ENCODE measurements at regions not wholly inside any gene's neighbourhood (a gene's known extent, or its start where the extent isn't known, plus 50 kb on each side); places are given as distances from the start of the nearest gene placed in this dataset.
A peak's percentile ranks its signal among the peaks of the same experiment; 100 is the strongest.

GRCh38 chr1:59132295-59132694, 164.6 kb upstream of the FGGY start:
- DNase-seq, result no peak

GRCh38 chr1:59133997-59134396, 162.9 kb upstream of the FGGY start:
- no peak for DNase-seq

GRCh38 chr1:59135761-59136255, 161.1 kb upstream of the FGGY start:
- DNase-seq, result no peak

DNA sequence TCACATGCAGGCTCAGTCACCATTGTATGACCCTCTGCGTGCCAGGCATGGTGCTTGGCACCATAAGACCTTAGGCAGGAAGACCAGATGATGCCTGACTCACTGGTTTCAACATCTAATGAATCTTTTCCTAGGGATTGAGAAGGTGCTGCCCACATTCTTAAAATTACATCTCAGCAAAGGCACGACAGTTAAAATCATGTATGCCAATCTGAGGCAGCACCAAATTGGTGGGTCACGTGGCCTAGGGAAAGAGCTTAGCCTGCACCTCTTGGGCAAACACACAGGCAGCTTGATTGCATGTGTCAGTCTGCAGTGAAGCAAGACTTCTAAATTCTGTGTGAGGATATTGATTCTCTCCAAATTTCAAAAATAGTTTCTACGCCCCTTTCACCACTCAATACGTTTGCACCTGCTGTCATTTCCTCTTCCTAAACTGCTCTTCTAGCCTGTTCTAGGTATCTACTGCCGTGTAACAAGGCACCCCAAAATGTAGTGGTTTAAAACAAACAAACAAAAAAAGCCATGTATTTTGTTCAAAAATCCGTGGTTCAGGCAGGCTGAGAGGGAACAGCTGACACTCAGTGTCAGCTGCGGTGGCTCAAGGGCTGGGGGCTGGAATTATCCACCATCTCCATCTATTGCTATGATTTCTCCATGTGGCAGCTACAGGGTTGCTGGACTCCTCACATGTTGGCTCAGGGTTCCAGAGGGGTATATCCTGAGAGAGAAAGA, 160.2 kb upstream of the FGGY start:
- DNase-seq, result peak; percentile 68

DNA sequence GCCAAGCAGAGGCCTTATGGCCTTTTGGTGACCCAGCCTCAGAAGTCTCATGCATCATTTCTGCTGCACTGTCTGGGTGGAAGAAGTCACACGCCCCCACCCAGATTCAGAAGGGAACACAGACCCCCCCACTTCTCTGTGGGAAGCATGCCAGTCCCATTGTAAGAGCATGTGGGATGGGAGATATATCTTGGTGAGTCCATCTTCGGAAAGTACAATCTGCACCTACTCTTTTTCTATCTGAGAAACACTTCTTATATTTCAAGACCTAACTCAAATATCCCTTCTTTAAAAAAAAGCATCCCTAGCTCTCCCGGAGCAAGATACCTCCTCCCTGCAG, 159.6 kb upstream of the FGGY start:
- DNase-seq, result no peak

DNA sequence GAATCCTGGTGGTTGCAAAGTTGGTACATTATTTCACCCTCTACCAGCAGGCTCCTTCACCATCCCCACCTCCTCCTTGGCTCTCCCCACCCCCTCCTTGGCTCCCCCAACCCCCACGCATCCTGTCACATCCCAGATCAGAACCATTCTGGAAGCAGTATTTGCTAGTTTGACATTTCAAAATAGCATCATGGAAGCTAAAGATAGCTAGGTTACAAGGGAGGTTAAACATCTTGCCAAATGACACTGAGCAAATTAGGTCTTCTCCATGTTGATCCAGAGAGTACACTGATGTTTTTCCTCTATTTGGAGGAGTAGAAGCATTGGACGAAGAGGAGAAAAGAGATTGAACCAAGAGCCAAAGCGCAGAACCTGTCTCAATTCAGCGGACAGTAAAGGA, 158.9 kb upstream of the FGGY start:
- DNase-seq, result no peak

- peak; percentile 81 for DNase-seq
These were observed 158.5 kb upstream of the FGGY start for GRCh38 chr1:59138402-59138801.

GRCh38 chr1:59139396-59139795, 157.5 kb upstream of the FGGY start:
- DNase-seq, result no peak

GRCh38 chr1:59141267-59141863, 155.5 kb upstream of the FGGY start:
- no peak for DNase-seq

DNA sequence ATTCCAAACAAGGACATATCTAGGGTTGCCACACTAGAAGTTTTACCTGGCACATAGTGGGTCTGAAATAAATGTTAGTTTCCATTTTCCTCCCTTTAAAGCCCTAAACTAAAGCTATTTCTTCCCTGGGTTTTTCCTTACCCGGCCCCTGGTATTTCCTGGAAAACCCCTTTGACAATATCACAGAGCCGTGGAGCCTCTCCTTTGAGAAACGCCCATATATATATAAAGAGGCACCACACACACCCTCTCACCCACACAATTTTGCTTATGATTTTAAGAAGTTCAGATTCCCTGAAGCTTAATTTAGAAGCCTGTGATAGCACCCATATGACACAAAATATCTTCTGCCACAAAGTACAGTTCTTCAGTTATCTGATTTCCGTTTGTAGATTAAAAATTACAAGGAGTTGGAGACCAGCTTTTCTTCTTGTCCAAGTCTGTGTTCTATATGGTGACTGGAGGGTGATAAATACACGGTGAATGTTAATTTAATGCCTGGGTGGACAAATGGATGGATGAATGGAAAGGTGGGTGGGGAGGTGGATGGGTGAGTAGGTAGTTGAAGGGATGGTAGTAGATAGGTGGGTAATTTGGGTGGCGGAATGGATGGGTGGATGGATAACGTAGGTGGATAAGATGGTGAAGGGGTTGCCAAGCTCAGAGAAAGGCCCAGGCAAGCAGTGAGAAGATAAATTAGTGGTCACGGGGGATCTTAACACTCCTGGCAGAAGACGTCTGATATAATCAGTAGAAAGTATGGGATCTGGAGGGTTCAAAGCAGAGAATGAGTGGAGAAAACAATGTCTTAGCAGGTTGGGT, 154.4 kb upstream of the FGGY start:
- DNase-seq, result no peak

GRCh38 chr1:59143133-59143487, 153.8 kb upstream of the FGGY start:
- peak; percentile 55 for DNase-seq

DNA sequence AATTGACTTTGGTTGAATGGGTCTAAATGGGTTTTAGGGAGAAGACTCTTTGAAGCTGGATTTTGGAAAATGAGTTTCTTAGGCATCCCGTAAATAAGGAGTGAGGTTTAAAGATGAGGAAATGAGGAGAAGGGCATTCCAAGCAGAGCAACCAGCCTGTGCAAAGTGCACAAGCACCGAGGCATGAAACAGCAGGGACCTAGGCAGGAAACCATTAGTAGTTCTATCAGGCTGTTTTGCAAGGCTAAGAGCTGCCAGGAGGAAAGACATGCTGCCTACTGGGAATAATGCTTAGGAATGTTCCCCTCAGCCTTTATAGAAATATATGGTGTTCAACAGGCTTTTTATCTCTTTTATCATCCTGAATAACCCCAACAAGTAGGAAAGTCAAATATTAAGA, 153.1 kb upstream of the FGGY start:
- no peak for DNase-seq

GRCh38 chr1:59144959-59145358, 151.9 kb upstream of the FGGY start:
- DNase-seq, result no peak

GRCh38 chr1:59146056-59146455, 150.8 kb upstream of the FGGY start:
- DNase-seq, result no peak

DNA sequence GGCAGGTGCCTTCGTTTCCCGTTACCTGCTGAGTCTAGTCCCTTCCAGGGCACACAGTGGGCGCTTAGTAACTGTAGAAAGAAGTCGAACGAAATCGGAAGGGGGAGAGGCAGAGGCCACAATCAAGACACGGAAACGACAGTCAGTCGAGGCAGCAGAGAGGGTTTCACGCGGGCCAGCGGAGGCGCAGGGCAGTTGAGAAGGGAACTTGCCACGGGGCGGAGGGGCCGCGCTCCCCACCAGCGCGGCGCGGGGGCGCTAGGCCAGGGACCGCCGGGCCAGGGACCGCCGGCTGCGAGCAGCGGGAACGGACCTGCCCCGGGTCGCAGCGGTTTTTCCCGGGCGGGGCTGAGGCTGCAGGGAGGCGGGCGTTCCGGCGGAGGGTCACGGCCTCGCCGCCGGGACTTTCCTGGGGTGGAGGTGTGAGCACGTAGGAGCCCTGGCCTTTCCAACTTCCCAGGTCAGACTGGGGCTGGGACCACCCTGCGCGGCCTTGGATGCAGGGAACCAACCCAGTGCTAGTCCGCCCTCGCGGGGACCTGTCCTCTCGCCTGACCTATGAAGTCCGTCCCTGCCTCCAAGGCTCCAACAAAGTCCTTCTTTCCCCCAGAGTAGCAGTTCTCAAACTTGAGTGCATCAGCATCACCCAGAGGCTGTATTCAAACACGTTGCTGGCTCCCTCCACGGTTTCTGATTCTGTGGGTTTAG, 150.1 kb upstream of the FGGY start:
- DNase-seq, result peak; percentile 6

GRCh38 chr1:59149435-59149834, 147.5 kb upstream of the FGGY start:
- no peak for DNase-seq

DNA sequence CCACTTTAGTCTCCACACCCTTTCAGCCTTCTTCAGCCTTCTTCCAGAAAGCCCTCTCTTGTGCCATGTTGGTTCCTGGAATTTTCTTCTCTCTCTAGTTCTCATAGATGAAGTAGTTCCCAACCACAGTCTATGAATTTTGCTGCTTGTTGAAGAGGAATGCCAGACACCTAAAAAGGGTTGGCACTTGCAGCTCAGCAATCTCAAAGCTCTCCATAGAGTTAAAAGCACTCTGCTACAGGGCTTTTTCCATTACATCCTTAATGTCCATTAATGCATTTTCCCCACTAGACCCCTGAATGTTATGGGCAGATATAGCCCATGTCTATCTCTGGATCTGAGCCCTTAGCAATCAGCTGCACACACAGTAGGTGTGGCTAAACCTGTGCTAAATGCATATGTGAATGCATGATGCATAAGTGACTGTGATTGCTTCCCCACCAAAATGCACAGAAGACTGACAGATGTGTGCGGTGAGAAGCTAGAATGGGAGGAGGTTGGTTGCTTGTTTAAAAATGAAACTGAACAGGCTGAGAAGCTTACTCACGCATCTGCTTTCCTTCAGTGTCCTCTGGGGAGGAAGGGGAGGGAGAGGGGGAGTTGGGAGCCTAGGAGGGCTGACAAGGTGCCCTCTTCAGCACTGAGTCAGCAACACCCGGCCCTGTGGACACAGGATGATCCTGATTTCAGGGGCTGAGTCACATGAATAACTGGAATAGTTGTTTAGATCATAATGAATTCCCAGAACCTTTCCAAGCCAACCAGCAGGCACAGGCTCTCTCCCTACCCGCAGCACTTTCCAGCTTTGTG, 146.1 kb upstream of the FGGY start:
- DNase-seq, result peak; percentile 52

- DNase-seq, result no peak
These were observed 145.5 kb upstream of the FGGY start for GRCh38 chr1:59151387-59151761.

DNA sequence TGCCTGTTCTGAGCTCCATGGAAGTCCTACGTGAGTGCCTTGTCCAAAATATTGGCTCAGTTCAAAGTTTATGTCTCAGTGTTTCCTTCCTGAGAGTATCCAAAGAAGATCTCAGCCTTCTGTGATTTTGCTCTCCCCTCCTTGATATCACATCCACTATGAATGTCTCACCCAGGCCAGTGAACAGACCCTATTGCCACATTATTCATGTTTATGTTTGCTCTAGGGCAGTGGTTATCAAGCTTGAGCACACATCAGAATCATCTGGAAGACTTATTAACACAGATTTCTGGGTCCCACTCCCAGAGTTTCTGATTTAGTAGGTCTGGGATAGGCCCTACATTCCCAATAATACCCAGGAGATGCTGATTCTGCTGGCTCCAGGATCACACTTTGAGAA, 145.0 kb upstream of the FGGY start:
- no peak for DNase-seq

DNA sequence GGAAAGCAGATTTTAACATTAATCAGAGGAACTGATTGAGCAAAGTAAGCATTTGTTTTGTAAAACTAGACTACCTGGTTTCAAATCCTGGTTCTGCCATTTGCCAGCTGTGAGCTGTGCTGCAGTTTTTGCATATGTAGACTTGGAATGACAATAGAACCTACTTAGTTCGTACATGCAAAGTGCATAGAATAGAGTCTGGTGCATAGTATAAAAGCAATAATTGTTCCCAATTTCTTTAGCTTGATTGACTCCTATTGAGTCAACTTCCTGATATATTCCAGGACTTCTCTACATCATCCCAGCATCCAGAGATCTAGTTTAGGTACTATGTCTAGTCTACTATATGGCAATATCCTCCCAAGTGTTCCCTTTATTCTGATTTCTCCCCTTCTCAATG, 144.4 kb upstream of the FGGY start:
- no peak for DNase-seq

DNA sequence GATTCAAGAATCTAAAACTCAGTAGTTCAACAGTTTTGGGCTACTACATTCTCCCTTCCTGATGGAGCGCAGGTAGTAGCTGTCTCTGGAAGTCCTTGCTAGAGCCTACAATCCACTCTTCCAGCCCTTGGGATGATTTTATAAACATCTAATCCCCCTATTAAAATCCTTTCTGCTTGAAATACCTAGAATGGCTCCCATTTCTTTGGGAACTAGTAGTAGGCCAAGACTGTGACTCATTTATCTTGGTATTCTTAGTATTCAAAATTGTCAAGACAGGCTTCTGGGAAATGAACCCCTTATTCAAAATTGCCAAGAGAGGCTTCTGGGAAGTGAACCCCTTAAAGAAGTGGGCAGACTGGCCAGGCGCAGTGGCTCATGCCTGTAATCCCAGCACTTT, 142.5 kb upstream of the FGGY start:
- no peak for DNase-seq

DNA sequence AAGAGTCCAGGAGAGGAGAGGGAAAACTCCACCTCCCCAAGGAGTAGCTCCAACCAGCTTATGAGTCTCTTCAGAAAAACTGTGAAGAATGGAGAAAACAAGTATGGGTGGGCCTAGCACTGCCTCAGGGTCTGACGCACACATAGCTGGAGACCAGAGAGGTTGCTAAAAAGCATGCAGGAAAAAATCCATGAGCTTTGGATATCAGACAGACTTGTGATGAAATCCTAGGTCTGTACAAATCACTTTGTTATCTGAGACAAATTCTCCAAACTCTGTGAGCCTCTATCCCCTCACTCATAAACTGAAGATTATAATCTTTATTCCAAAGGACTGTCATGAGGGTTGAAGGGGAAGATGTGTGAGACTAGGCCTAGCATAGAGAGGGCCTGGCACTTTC, 141.5 kb upstream of the FGGY start:
- no peak for DNase-seq

DNA sequence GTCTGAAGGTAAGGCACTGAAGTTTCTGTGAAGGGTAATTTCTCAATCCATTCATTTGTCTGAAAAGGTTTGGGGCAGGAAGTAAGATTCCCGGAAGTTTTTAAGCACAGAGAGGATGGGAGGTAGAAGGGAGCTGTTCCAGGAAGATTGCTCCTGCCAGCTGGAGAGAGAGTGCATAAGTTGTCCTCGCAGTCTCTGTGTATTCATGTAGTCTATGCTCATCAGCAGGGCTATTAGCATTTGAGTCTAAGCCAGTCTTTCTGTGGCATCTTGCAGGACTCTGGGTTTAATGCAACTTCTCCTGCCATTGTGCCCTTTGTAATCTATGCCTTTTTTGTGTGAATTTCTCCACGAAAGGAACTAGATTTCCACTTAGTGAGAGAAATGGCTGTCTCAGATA, 140.8 kb upstream of the FGGY start:
- no peak for DNase-seq
